GM19397 (cell line): ENCODE measurements at regions not wholly inside any gene's neighbourhood (a gene's known extent, or its start where the extent isn't known, plus 50 kb on each side); places are given as distances from the start of the nearest gene placed in this dataset.

Experiments used
- ATAC-seq: cut with Tn5 transposase; IDR thresholded peaks from one replicate; pipeline ENCODE4 v1.9.1; 2021; ENCODE audit warnings: mild to moderate bottlenecking, moderate library complexity; ENCODE audit not compliant: unreplicated experiment

DNA sequence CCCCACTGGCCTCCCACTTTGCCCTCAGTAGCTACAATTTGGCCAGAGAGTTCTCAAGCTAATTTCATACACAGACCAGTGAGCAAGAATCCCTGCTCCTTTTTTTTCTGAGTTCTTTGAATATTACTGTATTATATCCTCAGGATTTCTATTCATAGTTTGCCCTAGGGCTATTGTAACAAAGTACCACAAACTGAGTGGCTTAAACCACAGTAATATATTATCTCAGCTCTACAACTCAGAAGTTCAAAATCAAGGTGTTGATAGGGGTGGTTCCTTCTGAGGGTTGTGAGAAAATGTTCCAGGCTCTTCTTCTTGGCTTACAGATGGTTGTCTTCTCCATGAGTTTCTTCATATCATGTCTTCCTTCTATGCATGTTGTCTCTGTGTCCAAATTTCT is 289.4 kb upstream of the ESRRG start:
- ATAC-seq: no peak

DNA sequence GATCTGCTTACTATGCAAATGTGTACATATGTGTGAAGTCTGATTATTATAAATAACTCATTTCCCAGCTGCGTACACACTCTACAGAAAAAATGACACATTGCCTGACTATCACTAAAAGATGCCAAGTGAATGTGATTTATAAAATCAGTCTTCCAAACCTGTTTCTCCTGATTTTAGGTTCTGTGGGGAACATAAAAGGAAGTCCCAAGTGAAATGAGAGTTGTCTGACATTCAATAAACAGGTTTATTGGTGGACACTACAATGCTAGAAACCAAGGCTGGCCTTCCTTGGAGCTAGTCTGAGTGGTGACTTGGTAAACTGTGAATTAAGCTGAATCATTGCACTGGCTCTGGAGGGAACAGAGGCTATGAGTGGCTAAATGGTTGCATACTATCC is 287.9 kb upstream of the ESRRG start:
- ATAC-seq: no peak

DNA sequence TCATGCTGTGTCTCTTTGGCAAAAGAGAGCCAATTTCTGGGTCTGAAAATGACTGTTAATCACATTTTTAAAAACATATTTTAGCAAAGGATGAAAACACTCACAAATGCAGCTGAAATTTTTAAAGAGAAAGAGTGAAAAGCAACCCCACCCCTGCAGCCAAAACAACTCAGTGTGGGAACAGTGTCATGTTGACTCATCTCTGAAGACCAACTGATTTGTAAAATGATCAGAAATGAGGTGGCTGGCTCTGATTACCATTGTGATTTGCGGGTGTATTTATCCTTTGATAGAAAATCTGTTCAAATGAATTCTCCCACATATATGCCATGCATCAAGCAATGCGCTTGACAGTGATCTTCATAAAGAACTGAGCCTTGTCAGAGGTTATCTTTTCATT is 287.0 kb upstream of the ESRRG start:
- no peak for ATAC-seq

DNA sequence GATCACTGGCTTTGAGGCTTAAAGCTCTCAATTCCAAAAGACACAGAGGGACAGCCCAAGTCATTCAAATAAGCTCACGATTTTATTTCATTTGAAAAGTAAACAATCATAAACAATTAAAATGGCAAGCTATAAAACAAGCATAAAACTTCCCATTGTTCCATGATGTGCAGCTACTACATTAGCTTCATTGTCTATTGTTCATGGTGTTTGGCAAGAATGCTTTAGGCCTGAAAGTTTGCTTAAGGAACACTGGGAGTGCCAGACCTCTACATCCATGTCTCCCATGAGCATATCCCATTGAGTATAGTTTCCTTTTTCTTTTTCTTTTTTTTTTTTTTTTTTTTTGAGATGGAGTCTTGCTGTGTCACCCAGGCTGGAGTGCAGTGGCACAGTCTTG is 286.1 kb upstream of the ESRRG start:
- ATAC-seq: no peak

DNA sequence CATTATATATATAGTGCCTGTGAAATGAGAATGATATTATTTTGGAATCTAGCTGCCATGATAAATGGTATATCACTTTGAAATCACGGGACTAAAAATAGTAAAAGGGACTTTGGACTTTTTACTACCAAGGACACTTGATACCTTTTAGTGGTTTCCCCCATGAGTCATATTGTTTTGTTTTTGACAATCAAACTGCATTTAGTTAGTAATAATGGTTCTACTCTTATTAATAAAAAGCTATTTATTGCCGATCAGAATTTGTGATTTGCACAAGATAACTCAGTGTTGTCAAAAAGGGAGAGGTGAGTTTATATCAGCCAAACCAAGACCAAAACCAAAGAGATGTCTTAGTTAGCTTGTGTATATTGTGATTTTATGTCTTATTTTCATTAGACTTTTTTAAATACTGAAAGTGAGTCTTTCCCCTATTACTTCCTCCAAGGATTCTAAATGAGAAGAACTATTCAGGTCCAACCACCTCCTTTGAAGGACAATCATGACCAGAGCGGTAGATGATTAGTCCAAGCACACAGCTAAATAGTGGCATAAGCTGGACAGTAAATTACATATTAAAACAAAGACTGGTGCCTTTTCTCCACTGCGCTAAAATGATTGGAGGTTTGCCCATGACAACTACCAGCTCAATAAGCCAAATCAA is 281.7 kb upstream of the ESRRG start:
- no peak for ATAC-seq

DNA sequence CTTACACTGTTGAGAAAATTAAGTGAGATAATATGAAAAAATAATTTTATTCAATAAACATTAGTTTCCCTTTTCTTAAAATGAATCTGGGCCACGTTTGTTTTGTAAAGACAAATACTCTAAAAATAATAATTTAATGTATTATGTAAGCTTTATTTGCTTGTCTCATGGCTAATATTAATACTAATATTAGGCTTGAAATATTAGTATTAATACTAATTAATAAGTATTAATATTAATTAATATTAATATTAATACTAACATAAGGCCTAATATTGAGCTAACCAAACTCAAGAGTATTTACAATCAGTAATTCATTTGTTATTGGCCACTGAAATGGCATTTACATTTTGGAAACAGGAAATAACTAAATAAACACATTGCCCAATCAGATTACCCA is 280.1 kb upstream of the ESRRG start:
- ATAC-seq: no peak

DNA sequence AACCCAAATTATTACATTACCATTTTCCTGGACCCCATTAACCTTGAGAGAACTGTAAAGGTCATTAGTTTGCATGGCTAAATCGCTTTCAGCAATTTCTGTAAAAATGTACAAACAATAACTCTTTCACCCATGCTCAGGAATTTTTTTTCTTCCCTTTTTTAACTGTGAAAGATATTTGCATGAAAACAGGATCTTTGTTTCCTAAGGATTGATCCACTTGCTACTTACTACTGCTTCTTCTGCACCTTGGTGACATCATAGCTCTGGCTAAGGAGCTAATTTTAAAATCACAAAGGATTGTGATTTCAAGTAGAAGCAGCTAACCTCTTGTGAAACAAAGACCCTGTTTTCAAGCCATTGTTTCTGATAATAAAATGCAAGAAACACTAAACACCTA is 274.6 kb upstream of the ESRRG start:
- no peak for ATAC-seq

DNA sequence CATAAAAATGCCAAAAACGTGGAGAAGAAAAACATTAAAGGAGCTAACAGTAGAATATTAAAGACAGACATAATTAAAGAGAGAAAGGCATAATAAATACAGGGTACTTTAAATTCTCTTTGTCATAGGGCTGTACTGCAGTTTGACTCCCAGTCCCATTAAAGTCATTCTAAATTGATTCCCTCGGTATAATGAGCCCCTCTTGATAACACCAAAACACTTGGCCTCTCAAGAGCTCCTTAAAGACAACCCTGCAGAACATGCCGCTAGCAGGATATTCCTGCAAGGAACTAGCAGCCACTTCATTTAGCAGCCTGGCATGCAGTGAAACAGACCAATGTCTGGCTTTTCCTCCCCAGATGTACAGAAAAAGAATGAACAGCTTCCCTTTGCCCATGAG is 273.8 kb upstream of the ESRRG start:
- no peak for ATAC-seq

DNA sequence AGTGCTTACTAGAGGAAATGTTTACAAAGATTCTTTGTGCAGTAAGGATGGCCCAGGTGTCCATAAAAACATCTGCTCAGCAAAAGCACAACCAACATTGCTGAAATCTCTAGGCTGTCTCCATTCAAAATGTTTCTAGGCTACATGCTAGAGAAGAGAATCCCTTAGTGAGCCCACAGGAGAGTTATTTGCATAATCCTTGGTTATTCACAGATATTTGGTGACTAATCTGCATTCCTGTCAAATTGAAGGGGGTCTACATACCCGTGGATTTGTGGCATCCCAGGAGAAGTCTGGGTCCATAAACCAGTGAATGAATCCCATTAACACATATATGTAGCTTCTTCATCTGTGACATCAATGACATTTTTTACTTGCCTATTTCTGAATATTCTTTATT is 261.3 kb upstream of the ESRRG start:
- no peak for ATAC-seq

DNA sequence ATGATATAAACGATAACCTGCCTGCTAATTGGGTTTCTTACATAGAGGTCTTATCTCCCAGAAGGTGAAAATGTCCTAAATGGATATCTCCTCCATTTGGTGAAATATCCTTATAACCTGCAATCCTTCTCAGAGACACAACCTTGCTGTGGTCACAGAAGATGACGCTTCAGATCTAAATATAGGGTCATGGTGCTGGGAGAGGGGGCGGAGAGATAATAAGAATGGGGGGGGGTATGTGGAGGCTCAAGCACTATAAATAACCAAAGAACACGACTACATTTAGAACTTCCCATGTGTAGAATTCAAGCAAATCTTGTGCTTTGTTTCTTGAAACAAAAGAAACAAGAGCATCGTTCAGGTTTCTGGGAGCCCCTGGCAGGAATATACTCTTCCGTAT is 260.6 kb upstream of the ESRRG start:
- no peak for ATAC-seq

DNA sequence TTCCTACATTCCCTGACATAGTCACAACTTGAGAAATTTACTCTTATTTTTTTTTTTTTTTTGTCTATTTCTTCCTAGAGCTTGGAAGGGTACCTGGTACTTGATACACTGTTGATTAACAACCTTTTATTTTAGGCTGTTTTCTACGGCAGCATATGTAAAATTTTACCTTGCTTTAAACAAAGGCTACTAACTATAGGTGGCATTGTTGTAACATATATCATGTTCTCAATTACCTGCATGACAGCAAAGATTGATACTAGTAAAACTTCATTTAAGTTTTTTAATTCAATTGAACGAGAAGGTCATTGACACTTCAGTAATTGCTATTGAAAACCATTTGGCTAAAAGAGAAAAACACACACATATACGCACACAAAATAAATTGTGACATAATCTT is 238.3 kb upstream of the ESRRG start:
- no peak for ATAC-seq

DNA sequence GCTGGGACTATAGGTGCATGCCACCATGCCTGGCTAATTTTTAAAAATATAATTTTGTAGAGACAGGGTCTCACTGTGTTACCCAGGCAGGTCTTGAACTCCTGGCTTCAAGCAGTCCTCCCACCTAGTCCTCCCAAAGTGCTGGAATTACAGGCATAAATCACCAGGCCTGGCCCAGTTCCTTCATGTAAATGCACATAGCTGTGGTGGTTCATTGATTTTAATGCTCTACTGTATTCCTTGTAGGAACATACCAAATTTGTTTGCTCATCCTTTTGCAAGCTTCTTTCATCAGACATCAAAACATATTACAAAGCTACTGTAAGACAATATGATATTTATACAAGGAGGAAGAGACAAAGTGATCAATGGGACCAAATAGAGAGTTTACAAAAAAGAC is 237.5 kb upstream of the ESRRG start:
- ATAC-seq: no peak

DNA sequence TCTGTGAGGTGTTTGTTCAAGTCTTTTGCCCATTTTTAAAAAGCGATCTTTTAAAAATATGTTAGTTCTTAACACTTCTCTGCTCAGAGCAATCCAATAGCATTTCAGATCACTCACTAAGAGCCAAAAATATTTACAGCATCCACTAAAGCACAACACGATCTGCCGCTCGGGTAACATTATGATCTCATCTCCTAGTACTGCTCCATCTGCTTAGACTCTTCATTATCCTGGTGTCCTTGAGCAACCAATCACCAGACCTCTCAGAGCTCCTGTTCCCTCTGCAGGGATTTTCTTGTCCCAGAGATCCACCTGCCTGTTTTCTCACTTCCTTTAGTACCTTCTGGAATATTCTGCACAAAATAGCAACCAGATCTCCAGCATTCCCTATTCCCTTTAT is 235.3 kb upstream of the ESRRG start:
- ATAC-seq: no peak

DNA sequence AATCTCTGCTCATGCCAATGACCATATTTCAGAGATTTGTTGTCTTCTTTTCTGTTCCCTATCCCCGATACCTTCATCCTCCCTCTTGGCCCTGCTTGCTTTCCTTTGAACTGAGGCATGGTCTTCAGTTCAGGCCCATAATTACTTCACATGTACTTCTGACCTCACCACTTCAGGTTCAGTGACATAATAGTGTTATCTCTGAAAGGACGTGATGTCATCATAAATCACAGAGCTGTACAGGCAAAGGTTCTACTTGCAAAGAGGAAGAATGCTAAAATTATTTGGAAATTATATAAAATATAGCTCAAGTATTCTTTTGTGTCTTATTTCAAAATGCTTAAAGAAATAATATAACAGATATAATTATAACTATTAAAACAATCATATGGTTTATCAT is 230.3 kb upstream of the ESRRG start:
- ATAC-seq: no peak

DNA sequence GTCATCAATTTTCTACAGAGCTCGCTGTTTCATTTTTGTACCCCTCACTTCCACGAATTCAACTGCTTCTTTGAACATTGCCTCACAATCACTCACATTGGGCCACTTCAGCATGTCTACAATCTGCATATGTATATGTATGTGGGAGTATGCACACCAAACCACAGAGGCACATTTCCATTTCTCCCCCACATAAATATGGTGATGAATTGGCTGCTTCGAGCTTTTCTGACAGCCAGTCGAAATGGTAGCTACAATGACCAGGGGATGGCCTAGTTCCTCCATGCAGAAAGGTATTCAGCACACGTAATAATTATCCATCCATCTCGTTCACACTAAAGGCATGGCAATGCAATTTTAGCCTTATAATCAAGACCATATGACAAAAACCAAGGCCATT is 229.6 kb upstream of the ESRRG start:
- ATAC-seq: no peak

DNA sequence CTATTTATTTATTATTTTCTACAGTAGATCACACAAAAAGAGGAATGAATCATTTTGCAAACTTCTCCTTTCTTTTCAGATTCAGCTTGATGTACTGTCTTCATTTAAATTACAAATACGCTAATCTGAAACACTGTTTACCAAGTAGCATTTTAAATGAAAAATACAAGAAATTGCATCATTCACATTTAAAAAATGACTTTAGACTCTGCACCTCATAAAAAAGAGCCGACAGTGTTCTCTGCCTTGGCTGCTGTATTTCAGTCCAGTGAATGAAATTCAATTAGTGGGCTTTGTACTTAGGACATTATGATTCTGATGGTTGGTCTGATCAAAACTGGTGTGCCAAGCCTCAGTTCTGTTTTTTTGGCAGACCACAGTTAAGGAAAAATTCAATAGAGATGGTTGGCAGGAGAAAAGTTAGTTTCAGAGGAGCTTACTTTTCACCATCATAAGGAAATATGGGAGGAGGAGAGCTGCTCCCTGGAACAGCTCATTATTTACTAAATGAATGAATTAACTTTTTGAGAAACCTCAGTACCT is 222.4 kb upstream of the ESRRG start:
- no peak for ATAC-seq

DNA sequence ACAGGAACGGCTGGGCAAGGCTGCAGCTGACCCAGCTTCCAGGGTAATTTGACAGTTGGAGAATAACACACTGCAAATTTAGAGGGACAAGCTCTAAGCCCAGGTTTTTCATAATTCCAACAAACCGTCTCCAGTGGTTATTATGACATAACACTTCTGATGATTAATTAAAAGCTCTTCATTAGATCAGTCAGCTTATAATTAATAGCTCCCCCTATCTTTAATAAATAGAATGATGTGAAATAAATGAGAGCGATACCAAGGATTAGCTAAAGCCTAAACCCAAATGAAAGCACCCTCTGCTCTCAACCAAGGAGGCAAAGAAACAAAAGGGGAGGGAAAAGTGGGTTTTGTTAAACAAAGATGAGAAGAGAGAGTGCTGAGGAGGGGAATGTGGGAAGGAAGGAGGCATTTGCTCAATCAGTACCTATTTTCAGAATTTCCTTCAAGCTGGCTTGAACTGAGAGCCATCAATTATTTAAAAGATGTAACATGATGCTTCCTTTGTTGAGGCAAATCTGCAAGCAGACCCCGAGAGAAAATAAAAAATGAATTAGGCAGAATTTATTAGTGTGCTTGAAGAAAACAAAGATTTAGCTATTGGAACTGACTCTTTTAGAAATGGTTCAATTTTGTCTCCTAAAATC is 221.8 kb upstream of the ESRRG start:
- no peak for ATAC-seq

DNA sequence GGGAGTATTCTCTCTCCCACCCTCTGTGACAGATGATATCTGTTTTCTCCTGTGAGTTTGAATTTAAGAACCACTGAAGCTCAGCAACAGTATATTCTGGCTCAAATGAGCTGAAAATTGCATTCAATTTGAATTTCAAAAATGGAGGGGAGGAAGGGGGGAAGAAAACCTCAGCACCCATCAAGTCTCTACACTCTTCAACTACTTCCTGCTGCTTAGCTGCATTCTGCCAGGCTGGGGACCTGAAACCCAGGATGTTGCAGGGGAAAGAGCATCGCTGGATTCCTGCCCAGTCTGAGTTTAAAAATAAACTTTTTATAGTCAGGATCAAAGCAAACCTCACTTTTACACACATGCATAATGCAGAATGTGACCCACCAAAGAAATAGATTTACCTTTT is 214.3 kb upstream of the ESRRG start:
- ATAC-seq: no peak

DNA sequence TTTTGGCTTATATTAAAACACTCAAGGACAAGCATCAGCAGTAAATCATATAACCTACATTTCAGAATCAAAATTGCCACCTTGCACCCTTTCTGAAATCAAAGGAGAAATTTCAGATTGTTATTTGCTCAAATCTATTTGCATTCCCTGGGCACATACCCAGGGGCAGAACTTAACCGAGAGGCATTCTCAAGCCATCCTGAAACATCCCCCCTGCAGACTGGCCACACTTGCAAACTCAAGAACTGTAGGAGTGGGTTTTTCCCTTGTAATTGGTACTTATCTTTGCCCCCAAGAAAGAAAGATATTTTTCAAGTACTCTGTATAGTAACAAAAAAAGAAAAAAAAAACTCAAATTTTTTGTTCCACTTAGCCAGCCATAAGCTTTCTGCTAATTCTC is 213.6 kb upstream of the ESRRG start:
- no peak for ATAC-seq

DNA sequence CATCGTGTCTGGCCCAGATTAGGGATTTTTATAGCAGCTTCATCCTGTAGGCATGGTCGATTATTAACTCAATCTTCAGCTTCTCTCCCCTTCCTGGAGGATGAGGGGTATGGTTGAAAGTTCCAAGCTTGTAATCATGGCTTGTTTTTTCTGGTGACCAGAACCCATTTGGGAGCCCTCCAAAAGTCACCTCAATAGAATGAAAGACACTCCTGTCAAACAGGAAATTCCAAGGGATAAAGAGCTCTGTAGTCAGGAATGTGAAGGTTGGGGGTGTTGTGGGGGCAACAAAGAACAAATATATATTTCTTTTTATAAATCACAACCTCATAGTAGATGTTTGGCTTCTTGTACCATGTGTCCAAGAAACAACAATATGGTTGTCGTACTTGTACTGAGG is 212.7 kb upstream of the ESRRG start:
- no peak for ATAC-seq

DNA sequence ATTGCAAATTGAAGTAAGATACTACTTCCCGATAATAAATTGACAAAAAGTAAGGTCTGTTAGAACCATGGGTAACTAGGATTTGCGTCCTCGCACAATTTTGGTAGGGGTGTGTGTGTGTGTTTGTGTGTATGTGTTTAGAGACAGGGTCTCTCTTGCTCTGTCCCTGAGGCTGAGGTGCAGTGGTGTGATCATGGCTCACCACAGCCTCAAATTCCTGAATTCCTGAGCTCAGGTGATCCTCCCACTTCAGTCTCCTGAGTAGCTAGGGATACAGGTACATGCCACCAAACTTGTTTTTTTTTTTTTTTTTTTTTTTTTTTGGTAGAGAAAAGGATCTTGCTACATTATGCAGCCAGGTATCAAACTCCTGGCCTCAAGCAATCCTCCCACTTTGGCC is 209.2 kb upstream of the ESRRG start:
- ATAC-seq: no peak

DNA sequence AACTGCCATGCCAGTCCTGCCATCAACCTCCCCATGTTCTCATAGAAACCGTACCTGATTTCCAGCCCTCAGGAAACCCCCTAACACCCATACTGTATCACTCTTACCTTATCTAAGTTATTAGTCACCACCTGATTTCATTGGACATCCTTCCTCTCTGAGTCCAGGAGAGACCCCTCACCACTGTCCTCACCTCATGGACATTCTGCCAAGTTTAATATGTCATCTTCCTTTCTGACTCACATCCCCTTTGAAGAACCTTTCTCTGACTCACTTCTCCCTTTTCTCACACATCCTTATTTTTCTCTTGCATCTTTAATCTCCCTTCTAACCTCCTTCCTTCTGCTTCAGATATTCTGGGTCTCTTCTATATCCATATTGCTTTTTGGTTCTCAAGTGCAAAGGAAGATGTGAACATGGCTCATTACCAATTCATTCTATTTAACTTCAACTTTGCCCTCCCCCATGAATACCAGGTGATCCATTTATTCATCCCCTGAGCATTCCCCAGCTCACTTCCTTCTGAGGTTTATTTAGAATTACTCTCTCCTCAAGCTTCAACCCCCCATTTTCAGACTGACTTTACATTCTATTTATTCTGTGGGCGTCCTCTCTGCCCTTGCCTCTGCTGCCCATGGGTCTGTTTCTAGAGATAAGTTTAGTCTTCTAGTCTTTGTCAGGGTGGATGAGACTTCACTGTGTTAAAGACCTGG is 206.8 kb upstream of the ESRRG start:
- no peak for ATAC-seq
